Sigmoid colon (tissue), 4 donors: ENCODE measurements at regions not wholly inside any gene's neighbourhood (a gene's known extent, or its start where the extent isn't known, plus 50 kb on each side); places are given as distances from the start of the nearest gene placed in this dataset.

Experiments used
- POLR2A ChIP-seq, 2 donors: fragments of 450-650 bp; IDR thresholded peaks; one replicate each; pipeline ENCODE4 v1.6.1; 2016; ENCODE audit warnings: antibody characterized with exemption in 2 of 2, mild to moderate bottlenecking in 2 of 2, moderate library complexity in 2 of 2
- POLR2AphosphoS5 ChIP-seq, 4 donors: sonication (generic); formaldehyde crosslinking; IDR thresholded peaks; one replicate each; pipeline ENCODE4 v1.6.1; 2017; ENCODE audit warnings: antibody characterized with exemption in 4 of 4
- TF ChIP-seq, protein P1 (sequence below), 4 experiments: fragments of 450-650 bp in 3 of 4; fragments of 200-600 bp in 1 of 4; IDR thresholded peaks; one replicate each; pipeline ENCODE4 v1.5.1; 2016 to 2019; ENCODE audit warnings: antibody characterized with exemption in 4 of 4, mild to moderate bottlenecking in 3 of 4, moderate library complexity in 2 of 4

DNA sequence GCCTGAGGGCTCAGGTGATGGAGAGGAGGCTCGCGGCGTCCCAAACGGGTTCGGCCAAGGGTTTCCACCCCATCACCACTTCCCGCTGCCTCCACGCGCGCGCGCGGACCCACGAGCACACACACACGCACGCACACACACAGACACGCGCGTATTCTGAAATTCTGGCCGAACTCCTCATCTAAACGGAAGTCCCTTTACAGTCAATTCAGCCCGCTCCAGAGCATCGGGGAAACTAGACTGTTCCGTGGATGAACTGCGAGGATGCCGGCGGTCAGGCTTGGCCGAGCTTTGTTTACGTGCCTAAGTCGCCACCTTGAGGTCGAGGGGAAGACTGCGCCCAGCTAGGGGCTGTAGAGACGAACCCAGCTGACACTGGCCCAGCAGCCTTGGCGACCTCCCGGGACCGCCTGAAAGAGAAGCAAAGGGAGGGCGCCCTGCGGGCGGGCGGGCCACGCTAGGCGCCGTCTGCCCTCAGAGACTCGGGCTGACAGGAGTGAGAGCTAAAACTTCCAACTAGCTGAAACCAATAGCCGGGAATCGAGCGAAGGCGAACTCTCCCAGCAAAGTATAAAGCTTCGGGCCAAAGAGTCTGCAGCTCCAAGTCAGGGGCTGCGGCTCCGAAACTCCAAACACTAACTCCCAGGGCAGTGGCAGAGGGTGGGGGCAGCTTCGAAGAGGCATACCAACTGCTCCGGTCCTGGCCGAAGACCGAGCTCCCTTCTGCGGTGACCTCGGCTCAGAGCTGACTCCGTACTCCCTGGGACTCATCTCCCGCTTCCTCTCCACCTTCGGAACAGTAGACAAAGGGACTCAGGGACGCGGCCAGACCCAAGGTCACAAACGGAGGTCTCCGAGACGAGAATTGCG, 124.7 kb upstream of the C11orf58 start:
- TF ChIP-seq, protein P1, sequence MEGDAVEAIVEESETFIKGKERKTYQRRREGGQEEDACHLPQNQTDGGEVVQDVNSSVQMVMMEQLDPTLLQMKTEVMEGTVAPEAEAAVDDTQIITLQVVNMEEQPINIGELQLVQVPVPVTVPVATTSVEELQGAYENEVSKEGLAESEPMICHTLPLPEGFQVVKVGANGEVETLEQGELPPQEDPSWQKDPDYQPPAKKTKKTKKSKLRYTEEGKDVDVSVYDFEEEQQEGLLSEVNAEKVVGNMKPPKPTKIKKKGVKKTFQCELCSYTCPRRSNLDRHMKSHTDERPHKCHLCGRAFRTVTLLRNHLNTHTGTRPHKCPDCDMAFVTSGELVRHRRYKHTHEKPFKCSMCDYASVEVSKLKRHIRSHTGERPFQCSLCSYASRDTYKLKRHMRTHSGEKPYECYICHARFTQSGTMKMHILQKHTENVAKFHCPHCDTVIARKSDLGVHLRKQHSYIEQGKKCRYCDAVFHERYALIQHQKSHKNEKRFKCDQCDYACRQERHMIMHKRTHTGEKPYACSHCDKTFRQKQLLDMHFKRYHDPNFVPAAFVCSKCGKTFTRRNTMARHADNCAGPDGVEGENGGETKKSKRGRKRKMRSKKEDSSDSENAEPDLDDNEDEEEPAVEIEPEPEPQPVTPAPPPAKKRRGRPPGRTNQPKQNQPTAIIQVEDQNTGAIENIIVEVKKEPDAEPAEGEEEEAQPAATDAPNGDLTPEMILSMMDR (IDR thresholded peaks at IDR 0.05), result peak; percentile 58 to 86 (median 73)
- TF ChIP-seq POLR2AphosphoS5 (IDR thresholded peaks at IDR 0.05) (peak in 2 of 4 donors; percentile 5 to 20), POLR2A (IDR thresholded peaks at IDR 0.05) (no peak)
